ENCODE measurements at regions not wholly inside any gene's neighbourhood (a gene's known extent, or its start where the extent isn't known, plus 50 kb on each side); places are given as distances from the start of the nearest gene placed in this dataset.
"Not testable (repeated sequence)": the region's sequence is repeated elsewhere in the genome, so short reads cannot be mapped to it uniquely, and the experiment has no call there.

DNA sequence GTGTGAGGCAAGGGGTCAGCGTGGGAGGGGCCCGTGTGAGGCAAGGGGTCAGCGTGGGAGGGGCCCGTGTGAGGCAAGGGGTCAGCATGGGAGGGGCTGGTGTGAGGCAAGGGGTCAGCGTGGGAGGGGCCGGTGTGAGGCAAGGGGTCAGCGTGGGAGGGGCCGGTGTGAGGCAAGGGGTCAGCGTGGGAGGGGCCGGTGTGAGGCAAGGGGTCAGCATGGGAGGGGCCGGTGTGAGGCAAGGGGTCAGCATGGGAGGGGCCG is 119.2 kb downstream of the SEPTIN14 start:
- DNase-seq, result not testable (repeated sequence)

DNA sequence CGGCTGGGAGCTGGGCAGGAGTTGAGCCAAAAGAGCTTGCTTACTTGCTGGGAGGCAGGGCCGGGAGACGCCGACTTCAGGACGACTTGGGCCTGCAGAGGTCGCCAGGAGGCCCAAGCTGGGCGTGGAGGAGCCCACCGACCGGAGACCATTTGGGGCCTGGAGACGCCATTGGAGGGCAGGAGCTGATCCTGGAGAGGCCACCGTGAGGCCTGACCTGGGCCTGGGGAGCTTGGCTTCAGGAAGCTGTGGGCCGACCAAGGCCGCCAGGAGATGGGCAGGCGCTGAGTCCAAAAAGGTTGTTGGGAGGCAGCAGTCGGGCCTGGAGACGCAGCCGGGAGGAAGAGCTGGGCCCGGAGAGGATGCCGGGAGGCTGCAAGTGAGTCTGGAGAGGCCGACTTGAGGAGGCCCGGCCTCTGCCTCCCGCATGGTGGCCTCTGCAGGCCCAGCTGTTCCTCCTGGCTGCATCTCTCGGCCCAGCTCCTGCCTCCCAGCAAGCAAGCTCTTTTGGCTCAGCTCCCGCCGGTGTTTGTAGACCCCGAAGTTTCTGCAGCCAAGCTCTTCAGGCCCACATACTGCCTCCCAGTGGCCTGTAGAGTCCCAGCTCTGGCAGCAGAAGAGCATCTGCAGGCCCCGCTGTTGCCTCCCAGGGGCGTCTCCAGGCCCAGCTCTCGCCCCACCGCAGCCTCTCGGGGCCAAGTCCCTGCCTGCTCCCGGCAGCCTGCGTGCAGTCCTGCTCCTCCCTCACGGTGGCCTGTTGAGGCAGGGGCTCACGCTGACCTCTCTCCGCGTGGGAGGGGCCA is 119.7 kb downstream of the SEPTIN14 start:
- DNase-seq, result not testable (repeated sequence)

DNA sequence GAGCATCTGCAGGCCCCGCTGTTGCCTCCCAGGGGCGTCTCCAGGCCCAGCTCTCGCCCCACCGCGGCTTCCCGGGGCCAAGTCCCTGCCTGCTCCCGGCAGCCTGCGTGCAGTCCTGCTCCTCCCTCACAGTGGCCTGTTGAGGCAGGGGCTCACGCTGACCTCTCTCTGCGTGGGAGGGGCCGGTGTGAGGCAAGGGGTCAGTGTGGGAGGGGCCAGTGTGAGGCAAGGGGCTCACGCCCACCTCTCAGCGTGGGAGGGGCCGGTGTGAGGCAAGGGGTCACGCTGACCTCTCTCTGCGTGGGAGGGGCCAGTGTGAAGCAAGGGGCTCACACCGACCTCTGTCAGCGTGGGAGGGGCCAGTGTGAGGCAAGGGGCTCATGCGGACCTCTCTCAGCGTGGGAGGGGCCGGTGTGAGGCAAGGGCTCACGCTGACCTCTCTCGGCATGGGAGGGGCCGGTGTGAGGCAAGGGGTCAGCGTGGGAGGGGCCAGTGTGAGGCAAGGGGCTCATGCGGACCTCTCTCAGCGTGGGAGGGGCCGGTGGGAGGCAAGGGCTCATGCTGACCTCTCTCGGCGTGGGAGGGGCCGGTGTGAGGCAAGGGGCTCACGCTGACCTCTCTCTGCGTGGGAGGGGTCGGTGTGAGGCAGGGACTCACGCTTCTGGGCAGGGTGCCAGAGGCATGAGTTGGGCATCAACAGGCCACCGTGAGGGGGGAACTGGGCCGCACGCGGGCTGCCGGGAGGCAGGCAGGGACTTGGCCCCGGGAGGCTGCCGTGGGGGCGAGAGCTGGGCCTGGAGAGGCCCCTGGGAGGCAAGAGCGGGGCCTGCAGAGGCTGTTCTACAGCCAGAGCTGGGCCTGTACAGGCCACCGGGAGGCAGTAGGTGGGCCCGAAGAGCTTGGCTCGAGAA is 120.6 kb downstream of the SEPTIN14 start:
- not testable (repeated sequence) for DNase-seq

GRCh38 chr7:55740633-55741250 is 121.8 kb downstream of the SEPTIN14 start:
- not testable (repeated sequence) for DNase-seq

DNA sequence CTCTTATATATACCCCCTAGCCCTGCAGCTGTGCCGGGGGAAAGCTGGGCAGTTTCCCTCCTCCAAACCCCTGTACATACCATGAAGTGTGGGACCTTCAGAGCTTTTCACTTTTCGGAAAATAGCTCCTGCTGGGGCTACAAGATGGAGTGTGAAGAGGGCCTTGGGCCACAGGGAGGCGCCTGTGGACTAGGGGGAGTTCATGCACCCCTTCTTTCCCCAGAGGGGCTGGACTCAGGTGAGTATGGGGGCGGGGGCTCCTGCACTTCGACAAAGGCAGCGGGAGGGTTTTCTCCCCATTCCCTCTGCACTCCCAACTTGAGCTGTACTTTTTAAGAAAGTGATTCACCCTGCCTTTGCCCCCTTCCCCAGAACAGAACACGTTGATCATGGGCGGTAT is 122.5 kb downstream of the SEPTIN14 start:
- not testable (repeated sequence) for DNase-seq

GRCh38 chr7:55736641-55737221 is 125.8 kb downstream of the SEPTIN14 start:
- DNase-seq, result not testable (repeated sequence)

DNA sequence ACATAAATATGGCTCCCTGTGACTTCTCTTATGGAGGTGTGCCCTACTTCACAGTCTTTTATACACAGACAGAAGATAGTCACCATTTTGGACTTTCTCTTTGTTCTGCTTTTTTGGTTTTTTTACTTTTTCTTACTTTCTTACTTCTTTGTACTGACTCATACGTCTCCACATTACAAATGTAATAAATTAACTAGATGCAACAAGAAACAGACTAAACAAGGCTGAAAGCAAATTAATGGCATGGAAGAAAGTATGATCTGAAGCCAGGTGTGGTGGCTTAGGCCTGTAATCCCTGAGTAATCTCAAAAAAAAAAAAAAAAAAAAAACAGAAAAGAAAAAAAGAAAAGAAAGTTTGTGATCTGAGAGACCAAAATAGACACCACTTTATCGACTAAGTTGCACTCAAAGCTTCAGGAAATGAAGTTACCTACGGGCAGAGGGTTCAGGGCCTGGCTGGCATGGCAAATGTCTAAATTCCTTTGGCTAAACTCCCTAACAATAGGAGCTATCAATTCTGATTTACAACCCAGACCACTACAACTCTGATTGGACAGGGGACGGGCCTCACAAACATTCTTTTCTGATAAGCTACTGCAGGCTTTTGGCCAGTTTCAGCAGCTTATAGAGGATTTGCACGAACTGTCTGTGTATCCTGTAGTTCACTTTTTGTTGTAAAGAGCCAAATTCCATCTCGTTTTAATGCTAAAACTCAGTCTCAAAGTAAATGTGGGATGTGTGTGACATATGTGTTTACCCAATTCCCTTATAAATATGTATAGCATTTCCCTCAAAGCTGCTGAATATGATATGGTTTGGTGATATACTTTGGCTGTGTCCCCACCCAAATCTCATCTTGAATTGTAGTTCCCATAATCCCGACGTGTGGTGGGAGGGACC is 129.1 kb downstream of the SEPTIN14 start:
- DNase-seq, result no peak

GRCh38 chr7:55731931-55732330 is 130.6 kb downstream of the SEPTIN14 start:
- DNase-seq, result no peak

GRCh38 chr7:55730197-55730596 is 132.4 kb downstream of the SEPTIN14 start:
- DNase-seq, result no peak

GRCh38 chr7:55723621-55723941 is 139.0 kb downstream of the SEPTIN14 start:
- DNase-seq, result no peak

DNA sequence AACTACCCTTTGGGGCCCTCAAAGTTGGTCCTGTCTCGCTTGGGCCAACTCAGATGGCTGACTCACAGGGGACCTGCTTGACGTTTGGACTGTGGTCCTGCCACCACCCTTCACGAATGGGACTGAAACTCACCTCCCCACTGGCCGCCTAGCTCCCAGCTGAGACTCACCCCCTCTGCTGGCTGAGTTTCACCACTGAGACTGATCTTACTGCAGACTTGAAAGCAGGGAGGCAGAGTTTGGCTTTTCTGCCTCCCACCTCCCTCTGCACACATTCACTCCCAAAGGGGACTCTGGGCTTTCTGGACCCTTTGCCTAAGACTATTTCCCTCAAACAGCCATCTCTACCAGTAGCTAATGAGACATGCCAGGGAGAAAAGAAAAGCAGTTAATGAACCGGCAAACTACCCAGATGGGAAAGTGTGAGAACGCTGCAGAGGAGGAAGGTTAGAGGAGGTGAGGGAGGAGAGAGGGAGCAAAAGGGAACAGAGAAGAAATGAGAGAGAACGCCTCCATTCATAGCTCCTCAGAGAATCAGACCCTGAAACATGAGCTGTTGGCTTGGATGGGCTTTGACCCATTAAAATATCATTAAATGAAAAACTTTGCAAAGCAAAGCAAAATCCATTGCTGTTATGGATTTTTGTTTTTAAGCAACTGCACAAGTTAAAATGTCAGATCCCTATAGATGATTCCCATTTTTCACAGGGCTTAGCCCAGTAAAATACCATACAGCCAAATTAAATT is 139.5 kb downstream of the SEPTIN14 start:
- not testable (repeated sequence) for DNase-seq

- not testable (repeated sequence) for DNase-seq
Measured at GRCh38 chr7:55721004-55721403, 141.5 kb downstream of the SEPTIN14 start.

DNA sequence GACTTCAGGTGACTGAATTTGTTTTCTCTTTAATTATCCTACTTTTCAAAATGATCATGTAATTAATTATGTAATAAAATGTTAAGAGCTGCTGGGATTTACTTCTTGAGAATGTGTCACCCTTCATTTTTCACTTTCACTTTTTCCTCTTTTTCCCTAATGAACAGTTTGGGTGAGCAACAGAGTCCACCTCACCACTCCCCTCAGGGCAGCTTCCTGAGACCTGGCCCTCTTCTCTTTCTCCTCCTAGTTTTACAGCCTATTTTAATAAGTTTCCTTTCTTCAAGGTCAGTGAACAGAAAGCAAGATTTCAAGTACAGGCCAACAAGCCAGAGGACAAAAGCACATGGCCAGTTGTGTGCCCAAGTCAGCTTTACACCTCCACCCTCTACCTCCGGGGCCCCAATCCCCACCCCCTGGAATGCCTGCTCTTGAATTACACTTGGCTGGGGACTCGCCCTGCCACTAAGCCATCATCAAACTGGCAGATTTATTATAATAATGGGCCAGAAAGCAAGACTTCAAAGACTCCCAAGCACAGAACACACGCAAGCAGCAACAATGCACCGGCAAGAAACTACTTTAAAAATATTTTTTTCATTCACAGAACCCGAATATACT is 143.1 kb upstream of the VOPP1 start:
- not testable (repeated sequence) for DNase-seq

DNA sequence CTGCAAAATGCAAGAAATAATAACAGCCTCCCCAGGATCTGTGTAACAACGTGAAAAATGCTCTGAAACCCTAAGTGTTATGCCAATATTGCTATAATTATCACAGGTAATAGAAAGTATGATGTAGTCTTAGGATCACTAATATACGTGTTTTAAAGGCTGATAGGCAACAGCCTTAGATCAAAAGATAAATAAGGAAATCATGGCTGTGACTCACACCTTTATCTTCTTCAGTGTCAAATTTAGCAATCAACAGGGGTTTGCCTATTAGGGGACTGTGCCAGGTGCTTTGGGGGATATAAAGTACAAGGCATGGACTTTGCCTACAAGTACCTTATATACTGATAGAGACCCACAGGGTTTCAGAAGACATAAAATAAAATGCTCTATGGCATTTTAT is 142.1 kb upstream of the VOPP1 start:
- not testable (repeated sequence) for DNase-seq

GRCh38 chr7:55710312-55710711 is 138.0 kb upstream of the VOPP1 start:
- not testable (repeated sequence) for DNase-seq

- DNase-seq, result not testable (repeated sequence)
Measured at GRCh38 chr7:55708028-55708427, 135.7 kb upstream of the VOPP1 start.

DNA sequence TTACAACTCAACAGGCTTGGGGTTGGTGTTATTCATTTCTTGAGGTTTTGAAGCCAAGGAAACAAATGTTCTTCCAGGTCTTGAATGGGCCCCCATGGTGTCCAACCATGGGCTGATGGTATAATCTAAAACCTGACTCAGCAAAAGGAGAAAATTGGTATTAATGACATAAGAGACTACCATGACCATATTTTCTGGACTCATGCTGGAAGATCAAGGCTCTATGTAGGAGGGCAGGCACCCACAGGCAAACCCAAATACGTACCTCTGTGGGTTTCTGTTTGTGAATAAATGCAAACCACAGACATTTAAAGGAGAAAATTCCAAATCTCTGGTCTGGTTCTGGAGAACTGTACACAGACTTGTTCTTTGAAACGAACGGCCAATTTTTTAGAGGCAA is 135.1 kb upstream of the VOPP1 start:
- not testable (repeated sequence) for DNase-seq

DNA sequence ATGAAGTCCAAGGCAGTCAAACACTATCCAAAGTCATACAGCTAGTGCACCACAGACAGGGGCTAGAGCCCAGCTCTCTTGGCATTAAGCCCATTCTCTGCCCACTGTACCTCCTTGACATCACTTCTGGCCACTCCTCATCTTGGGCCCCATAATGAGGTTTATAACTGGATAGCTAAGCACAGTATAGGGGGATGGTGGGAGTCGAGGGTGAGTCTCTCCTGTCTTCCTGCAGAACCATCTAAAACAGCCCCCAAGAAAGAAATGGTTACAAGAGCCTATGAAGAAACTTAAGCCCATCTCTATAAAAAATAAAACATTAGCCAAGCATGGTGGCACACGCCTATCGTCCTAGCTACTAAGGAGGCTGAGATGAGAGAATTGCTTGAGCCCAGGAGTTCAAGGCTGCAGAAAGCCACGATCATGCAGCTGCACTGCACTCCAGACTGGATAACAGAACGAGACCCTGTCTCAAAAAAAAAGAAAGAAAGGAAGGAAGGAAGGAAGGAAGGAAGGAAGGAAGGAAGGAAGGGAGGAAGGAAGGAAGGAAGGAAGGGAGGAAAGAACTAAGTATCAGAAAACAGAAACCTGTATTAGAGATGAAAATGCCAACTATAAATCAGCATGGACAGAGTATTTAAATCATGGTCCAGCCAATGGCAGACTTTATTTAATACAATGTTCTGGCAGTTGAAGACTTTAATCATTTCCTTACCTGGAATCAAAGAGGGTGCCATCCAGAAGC is 134.3 kb upstream of the VOPP1 start:
- not testable (repeated sequence) for DNase-seq
